ENCODE measurements at regions not wholly inside any gene's neighbourhood (a gene's known extent, or its start where the extent isn't known, plus 50 kb on each side); places are given as distances from the start of the nearest gene placed in this dataset.
"Not testable (repeated sequence)": the region's sequence is repeated elsewhere in the genome, so short reads cannot be mapped to it uniquely, and the experiment has no call there.

DNA sequence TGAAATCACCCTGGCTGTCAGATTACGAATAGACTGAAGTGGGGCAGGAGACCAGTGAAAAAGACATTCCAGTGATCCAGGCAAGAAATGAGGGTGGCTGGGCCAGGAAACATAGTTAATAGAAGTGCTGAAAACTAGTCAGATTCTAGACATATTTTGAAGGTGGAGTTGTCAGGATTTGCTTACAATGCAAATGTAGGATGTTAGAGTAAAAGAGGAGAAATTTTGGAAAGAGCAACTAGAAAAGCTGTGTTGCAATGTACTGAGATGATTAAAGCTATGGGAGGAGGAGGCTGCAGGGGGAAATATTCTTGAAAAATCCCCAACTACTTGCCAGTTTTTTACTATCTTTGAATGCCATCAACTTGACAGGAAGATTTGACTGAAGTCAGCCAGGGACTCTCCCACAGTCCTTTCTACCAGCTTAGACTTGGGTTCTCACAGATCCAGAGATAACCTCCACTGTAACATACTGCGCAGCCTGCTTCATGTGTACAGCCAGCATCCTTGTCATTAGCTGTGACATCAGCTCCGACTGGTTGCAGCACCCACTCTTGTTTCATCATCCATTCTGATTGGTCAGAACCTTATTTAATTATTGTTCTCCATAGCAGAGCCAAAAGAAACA is 109.7 kb downstream of the TSEN15 start:
- Mint-ChIP-seq H3K4me3 (no peak overlapping the region), H3K27me3 (no peaks in the 10 kb centered on the region), H3K4me1 (peaks cover 9% of the 10 kb centered on the region), H3K9me3 (no peaks in the 10 kb centered on the region), H3K27ac (no peak overlapping the region), H3K36me3 (ENCODE audit: low read depth) (no peaks in the 10 kb centered on the region)
- no peak for DNase-seq
- ChIA-PET POLR2A (interaction anchor here (0.6 kb wide), 1 partner anchor 8 kb away, joined by 3 read pairs; no protein-coding TSS in a partner anchor), CTCF (interaction anchor here (0.7 to 1.1 kb wide), 2 partner anchors 11 to 249 kb away, joined by 3 to 4 read pairs; no protein-coding TSS in a partner anchor)

GRCh38 chr1:184162281-184162680 is 110.8 kb downstream of the TSEN15 start:
- Mint-ChIP-seq H3K36me3 (ENCODE audit: low read depth) (no peaks in the 10 kb centered on the region), H3K4me3 (no peak overlapping the region), H3K27ac (no peak overlapping the region), H3K9me3 (no peaks in the 10 kb centered on the region), H3K4me1 (peaks cover 9% of the 10 kb centered on the region), H3K27me3 (no peaks in the 10 kb centered on the region)
- DNase-seq: no peak
- POLR2A ChIA-PET: no interaction called here
- CTCF ChIA-PET: interaction anchor here (1.3 kb wide), 1 partner anchor 10 kb away, joined by 4 read pairs; no protein-coding TSS in a partner anchor

DNA sequence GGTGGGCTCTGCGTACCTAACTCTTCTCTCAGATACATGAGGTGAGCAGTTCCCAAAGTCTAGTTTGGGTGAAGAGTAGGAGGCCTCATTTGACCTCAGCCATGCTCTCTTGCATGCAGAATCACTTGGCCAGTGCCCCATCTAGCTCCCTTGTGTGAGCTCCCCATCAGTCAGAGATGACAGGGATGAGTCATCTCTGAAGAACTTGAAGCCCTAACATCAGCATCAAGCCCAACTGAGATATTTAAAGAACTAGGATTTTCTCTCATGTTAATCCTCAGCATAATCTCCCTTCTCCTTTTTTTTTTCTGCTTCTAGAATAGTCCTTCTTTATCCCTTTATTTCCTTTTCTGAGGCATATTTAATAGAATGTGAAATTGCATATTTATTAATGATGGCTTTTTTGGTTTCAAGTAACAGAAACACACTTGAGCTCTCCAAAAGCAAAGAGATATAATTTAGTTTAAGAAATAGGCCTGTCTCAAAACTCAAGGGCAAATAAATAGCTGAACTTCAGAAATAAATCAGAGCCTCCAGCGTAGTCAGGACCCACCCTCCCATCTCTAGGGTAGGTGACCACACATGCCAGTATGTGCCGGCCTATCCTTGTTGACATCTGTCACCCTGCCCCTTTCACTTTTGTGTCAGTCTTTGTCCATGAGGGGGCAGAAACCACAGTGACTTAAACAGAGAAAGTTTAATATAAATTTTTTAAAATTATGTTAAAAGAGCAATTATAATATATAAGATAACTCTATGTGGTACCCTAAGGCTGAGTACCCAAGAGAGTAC is 112.3 kb downstream of the TSEN15 start:
- ChIA-PET POLR2A (no interaction called here), CTCF (no interaction called here)
- H3K9me3 Mint-ChIP-seq: no peaks in the 10 kb centered on the region

GRCh38 chr1:184164536-184164935 is 113.0 kb downstream of the TSEN15 start:
- Mint-ChIP-seq H3K27ac (no peak overlapping the region), H3K9me3 (no peaks in the 10 kb centered on the region), H3K4me3 (no peak overlapping the region), H3K4me1 (peaks cover 9% of the 10 kb centered on the region), H3K27me3 (peaks cover 5% of the 10 kb centered on the region), H3K36me3 (ENCODE audit: low read depth) (no peaks in the 10 kb centered on the region)
- ChIA-PET POLR2A (no interaction called here), CTCF (interaction anchor here (1.2 kb wide), 1 partner anchor 22 kb away, joined by 3 read pairs; no protein-coding TSS in a partner anchor)
- no peak for DNase-seq

More for the DNA sequence above, 112.3 kb downstream of the TSEN15 start:
- Mint-ChIP-seq H3K36me3 (ENCODE audit: low read depth) (no peaks in the 10 kb centered on the region), H3K27ac (no peak overlapping the region), H3K27me3 (no peaks in the 10 kb centered on the region), H3K4me1 (peaks cover 9% of the 10 kb centered on the region), H3K4me3 (no peak overlapping the region)
- no peak for DNase-seq

DNA sequence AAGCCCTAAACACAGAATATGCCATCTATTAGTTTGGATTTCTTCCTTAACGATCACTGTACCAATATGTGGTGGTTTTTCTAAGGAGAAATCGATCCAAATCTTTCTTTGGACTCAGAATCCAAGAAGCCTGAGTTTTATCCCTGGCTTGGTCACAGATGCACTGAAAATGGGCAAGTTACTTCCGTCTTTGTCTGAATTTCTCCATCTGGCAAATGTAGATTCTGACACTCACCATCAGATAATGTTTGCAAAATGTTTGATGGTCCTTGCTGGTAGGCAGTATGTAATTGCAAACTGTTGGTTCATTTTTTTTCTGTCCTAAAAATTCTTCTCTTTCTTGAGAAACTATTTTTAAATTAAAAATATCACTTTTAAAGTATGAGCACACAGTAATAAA is 115.0 kb downstream of the TSEN15 start:
- CTCF ChIA-PET: interaction anchor here (0.6 kb wide), 1 partner anchor 495 kb away, joined by 3 read pairs; no protein-coding TSS in a partner anchor
- Mint-ChIP-seq H3K27me3 (peaks cover 5% of the 10 kb centered on the region), H3K4me3 (no peak overlapping the region), H3K36me3 (ENCODE audit: low read depth) (no peaks in the 10 kb centered on the region), H3K9me3 (no peaks in the 10 kb centered on the region), H3K4me1 (peaks cover 8% of the 10 kb centered on the region), H3K27ac (no peak overlapping the region)
- POLR2A ChIA-PET: no interaction called here
- DNase-seq: no peak

GRCh38 chr1:184167352-184167751 is 115.8 kb downstream of the TSEN15 start:
- no peak overlapping the region for H3K27ac Mint-ChIP-seq
- peaks cover 5% of the 10 kb centered on the region for H3K27me3 Mint-ChIP-seq
- POLR2A ChIA-PET: no interaction called here
- no peaks in the 10 kb centered on the region for H3K36me3 Mint-ChIP-seq (ENCODE audit: low read depth)
- DNase-seq: no peak
- peaks cover 4% of the 10 kb centered on the region for H3K4me1 Mint-ChIP-seq
- no peaks in the 10 kb centered on the region for H3K9me3 Mint-ChIP-seq
- CTCF ChIA-PET: no interaction called here
- H3K4me3 Mint-ChIP-seq: no peak overlapping the region

DNA sequence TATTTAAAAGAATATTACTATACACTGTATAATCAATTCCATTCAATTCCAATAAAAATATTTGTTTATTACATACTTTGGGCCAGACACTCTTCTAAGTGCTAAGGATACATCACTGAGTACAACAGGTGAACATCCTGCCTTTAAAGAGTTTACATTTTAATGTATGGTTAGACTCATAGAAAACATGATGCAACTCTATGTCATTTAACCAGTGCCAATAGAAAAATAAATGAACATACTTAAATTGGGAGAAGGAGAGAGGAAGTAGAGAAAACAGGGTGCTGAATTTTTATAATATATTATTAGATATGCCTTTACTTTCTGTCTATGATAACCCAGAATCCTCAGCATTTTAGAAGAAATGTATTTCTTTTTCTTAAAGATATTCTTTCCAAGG is 119.2 kb downstream of the TSEN15 start:
- no peaks in the 10 kb centered on the region for H3K9me3 Mint-ChIP-seq
- ChIA-PET POLR2A (no interaction called here), CTCF (no interaction called here)
- H3K27ac Mint-ChIP-seq: no peak overlapping the region
- H3K4me3 Mint-ChIP-seq: no peak overlapping the region
- DNase-seq: no peak
- peaks cover 7% of the 10 kb centered on the region for H3K27me3 Mint-ChIP-seq
- no peaks in the 10 kb centered on the region for H3K4me1 Mint-ChIP-seq
- no peaks in the 10 kb centered on the region for H3K36me3 Mint-ChIP-seq (ENCODE audit: low read depth)

DNA sequence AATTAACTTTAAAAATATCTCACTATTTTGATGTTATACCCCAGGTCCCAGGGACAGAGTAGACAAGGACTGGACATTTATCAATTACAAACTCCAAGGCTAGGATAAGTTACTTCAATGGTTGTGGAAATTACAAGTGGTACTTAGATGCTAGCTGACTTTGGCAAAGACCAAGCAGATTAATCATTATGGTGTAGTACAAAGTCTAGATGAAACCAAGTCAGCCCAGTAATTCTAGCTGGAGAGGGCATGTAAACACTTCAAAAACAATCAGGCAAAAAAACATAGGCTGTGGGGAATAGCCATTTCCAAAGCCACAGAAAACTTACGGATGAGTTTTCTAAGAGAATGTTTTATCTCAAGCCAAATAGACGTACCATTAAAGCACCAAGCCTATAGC is 124.5 kb downstream of the TSEN15 start:
- no peaks in the 10 kb centered on the region for H3K36me3 Mint-ChIP-seq (ENCODE audit: low read depth)
- ChIA-PET CTCF (no interaction called here), POLR2A (no interaction called here)
- no peak for DNase-seq
- no peaks in the 10 kb centered on the region for H3K9me3 Mint-ChIP-seq
- H3K4me1 Mint-ChIP-seq: no peaks in the 10 kb centered on the region
- H3K27me3 Mint-ChIP-seq: peaks cover 2% of the 10 kb centered on the region
- H3K27ac Mint-ChIP-seq: no peak overlapping the region
- no peak overlapping the region for H3K4me3 Mint-ChIP-seq

DNA sequence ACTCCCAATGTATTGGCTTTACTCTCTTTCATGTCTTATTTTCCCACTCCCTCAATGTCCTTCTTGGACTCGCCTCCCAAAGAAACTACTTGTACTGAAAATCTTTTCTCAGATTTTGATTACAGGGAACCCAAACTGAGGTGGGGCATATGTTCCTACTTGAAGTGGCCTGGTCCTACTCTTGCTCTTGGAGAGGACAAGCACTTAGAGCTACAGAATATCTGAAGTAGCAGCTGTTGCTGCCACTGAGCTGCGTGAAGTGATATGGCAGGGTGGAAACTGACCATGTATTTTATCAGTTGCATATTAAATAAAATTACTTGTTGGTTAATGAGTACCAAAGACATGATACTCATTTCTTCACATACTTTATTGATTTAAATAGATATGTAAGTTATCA is 129.5 kb downstream of the TSEN15 start:
- POLR2A ChIA-PET: no interaction called here
- Mint-ChIP-seq H3K4me1 (no peaks in the 10 kb centered on the region), H3K36me3 (ENCODE audit: low read depth) (no peaks in the 10 kb centered on the region), H3K27me3 (peaks cover 4% of the 10 kb centered on the region), H3K4me3 (no peak overlapping the region), H3K9me3 (no peaks in the 10 kb centered on the region), H3K27ac (no peak overlapping the region)
- no peak for DNase-seq
- CTCF ChIA-PET: no interaction called here

GRCh38 chr1:184183919-184184318 is 132.4 kb downstream of the TSEN15 start:
- ChIA-PET CTCF (no interaction called here), POLR2A (no interaction called here)
- no peak for DNase-seq
- no peaks in the 10 kb centered on the region for H3K9me3 Mint-ChIP-seq
- H3K27ac Mint-ChIP-seq: no peak overlapping the region
- H3K4me1 Mint-ChIP-seq: no peaks in the 10 kb centered on the region
- peaks cover 13% of the 10 kb centered on the region for H3K27me3 Mint-ChIP-seq
- no peaks in the 10 kb centered on the region for H3K36me3 Mint-ChIP-seq (ENCODE audit: low read depth)
- no peak overlapping the region for H3K4me3 Mint-ChIP-seq

DNA sequence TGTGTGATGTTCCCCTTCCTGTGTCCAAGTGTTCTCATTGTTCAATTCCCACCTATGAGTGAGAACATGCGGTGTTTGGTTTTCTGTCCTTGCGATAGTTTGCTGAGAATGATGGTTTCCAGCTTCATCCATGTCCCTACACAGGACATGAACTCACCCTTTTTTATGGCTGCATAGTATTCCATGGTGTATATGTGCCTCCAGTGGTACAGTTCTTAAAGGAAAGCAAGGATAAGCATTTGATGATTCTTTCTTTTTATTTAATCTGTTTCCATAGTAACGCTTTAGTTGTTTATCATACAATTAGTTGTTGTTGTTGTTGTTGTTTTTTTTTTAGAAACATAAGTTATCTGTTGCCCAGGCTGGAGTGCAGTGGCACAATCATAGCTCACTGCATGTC is 133.1 kb downstream of the TSEN15 start:
- H3K36me3 Mint-ChIP-seq (ENCODE audit: low read depth); DNase-seq; H3K27ac Mint-ChIP-seq; H3K9me3 Mint-ChIP-seq; CTCF ChIA-PET; H3K4me3 Mint-ChIP-seq; H3K4me1 Mint-ChIP-seq; POLR2A ChIA-PET: not testable (repeated sequence)
- H3K27me3 Mint-ChIP-seq: peaks cover 17% of the 10 kb centered on the region

- ChIA-PET POLR2A (no interaction called here), CTCF (no interaction called here)
- Mint-ChIP-seq H3K27ac (no peak overlapping the region), H3K27me3 (peaks cover 21% of the 10 kb centered on the region), H3K9me3 (no peaks in the 10 kb centered on the region), H3K4me1 (no peaks in the 10 kb centered on the region), H3K4me3 (no peak overlapping the region), H3K36me3 (ENCODE audit: low read depth) (no peaks in the 10 kb centered on the region)
- DNase-seq: no peak
Measured at GRCh38 chr1:184185347-184185746, 133.8 kb downstream of the TSEN15 start.

GRCh38 chr1:184186167-184186566 is 134.6 kb downstream of the TSEN15 start:
- Mint-ChIP-seq H3K9me3 (no peaks in the 10 kb centered on the region), H3K4me3 (no peak overlapping the region), H3K27ac (no peak overlapping the region), H3K27me3 (peaks cover 27% of the 10 kb centered on the region), H3K36me3 (ENCODE audit: low read depth) (no peaks in the 10 kb centered on the region), H3K4me1 (no peaks in the 10 kb centered on the region)
- ChIA-PET CTCF (interaction anchor here (1.3 kb wide), 1 partner anchor 17 kb away, joined by 3 read pairs; no protein-coding TSS in a partner anchor), POLR2A (no interaction called here)
- no peak for DNase-seq
